K562 (cell line): ENCODE measurements at regions not wholly inside any gene's neighbourhood (a gene's known extent, or its start where the extent isn't known, plus 50 kb on each side); places are given as distances from the start of the nearest gene placed in this dataset.

Experiments used
- EGR1 ChIP-seq: fragments of 450-650 bp; conservative IDR thresholded peaks from 2 replicates; pipeline ENCODE4 v1.6.1; 2017; ENCODE audit warnings: mild to moderate bottlenecking
- MTF1 ChIP-seq: fragments of 250-450 bp; sonication (Bioruptor Pico); IDR thresholded peaks from 2 replicates; pipeline ENCODE4 v1.9.0; 2021; ENCODE audit warnings: moderate library complexity, mild to moderate bottlenecking, inconsistent platforms, borderline replicate concordance
- RAD51 ChIP-seq: fragments of 450-650 bp; IDR thresholded peaks from 2 replicates; pipeline ENCODE4 v1.7.1; 2016; ENCODE audit warnings: low read depth, mild to moderate bottlenecking, borderline replicate concordance
- RFX1 ChIP-seq: fragments of 450-650 bp; IDR thresholded peaks from 2 replicates; pipeline ENCODE4 v1.6.1; 2016; ENCODE audit warnings: mild to moderate bottlenecking, moderate library complexity
- RFX5 ChIP-seq: IDR thresholded peaks from 2 replicates; pipeline ENCODE4 v1.6.1; 2011; ENCODE audit warnings: low read depth, mild to moderate bottlenecking, improper control_type of control experiment, low read length
- SETDB1 ChIP-seq: IDR thresholded peaks from one replicate; pipeline ENCODE4 v1.6.1; 2012; ENCODE audit warnings: low read length, control low read depth, inconsistent platforms
- ZNF133 ChIP-seq: fragments of 250-450 bp; sonication (Bioruptor Pico); IDR thresholded peaks from 2 replicates; pipeline ENCODE4 v1.4.0; 2020; ENCODE audit warnings: mild to moderate bottlenecking
- ZNF444 ChIP-seq: fragments of 250-450 bp; sonication (Bioruptor Pico); IDR thresholded peaks from 2 replicates; pipeline ENCODE4 v1.4.0; 2020; ENCODE audit warnings: mild to moderate bottlenecking, moderate library complexity
- TF ChIP-seq, protein P1 (sequence below): sonication (generic); formaldehyde crosslinking; IDR thresholded peaks from 2 replicates; pipeline ENCODE4 v1.8.1; 2023; ENCODE audit warnings: mild to moderate bottlenecking, missing genetic modification reagents

DNA sequence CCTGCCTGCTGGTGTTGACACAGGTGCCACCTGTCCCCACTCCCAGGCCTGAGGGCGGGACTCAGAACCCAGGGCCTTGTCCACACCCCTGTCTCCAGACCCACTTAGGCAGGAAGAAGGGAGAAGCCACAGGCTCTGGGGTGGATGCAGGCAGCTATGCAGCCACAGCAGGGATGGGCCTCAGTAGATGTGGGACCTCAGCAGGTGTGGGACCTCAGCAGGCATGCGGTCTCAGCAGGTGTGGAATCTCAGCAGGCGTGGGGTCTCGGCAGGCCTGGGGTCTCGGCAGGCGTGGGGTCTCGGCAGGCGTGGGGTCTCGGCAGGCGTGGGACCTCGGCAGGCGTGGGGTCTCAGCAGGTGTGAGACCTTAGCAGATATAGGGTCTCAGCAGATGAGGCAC lies 118.0 kb upstream of the PITRM1 start:
- TF ChIP-seq MTF1 (CRISPR knock-in tag) (no peak), EGR1 (no peak), SETDB1 (no peak), RFX5 (no peak), ZNF133 (CRISPR knock-in tag) (no peak), RFX1 (no peak), RAD51 (no peak), ZNF444 (CRISPR knock-in tag) (no peak)
- TF ChIP-seq, protein P1, sequence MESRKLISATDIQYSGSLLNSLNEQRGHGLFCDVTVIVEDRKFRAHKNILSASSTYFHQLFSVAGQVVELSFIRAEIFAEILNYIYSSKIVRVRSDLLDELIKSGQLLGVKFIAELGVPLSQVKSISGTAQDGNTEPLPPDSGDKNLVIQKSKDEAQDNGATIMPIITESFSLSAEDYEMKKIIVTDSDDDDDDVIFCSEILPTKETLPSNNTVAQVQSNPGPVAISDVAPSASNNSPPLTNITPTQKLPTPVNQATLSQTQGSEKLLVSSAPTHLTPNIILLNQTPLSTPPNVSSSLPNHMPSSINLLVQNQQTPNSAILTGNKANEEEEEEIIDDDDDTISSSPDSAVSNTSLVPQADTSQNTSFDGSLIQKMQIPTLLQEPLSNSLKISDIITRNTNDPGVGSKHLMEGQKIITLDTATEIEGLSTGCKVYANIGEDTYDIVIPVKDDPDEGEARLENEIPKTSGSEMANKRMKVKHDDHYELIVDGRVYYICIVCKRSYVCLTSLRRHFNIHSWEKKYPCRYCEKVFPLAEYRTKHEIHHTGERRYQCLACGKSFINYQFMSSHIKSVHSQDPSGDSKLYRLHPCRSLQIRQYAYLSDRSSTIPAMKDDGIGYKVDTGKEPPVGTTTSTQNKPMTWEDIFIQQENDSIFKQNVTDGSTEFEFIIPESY (CRISPR knock-in tag), result no peak
